Gastroesophageal sphincter (tissue), 4 donors: ENCODE measurements at regions not wholly inside any gene's neighbourhood (a gene's known extent, or its start where the extent isn't known, plus 50 kb on each side); places are given as distances from the start of the nearest gene placed in this dataset.
"Not testable (repeated sequence)": the region's sequence is repeated elsewhere in the genome, so short reads cannot be mapped to it uniquely, and the experiment has no call there.

ENCODE experiments used
- ATAC-seq: fragments of 150-250 bp; one replicate; pipeline ENCODE4 v1.9.1; 2016; ENCODE audit warnings: mild to moderate bottlenecking, moderate library complexity
- H3K27ac ChIP-seq, 4 donors: fragments of 200-600 bp; sonication (generic) in 3 of 4; 1 replicate in 3 of 4; 2 replicates in 1 of 4; pipeline ENCODE4 v1.5.1; 2016 to 2019
- H3K27me3 ChIP-seq: fragments of 200-600 bp; sonication (generic); one replicate; pipeline ENCODE4 v1.5.1; 2019
- H3K36me3 ChIP-seq, 2 donors: fragments of 200-600 bp; sonication (generic); one replicate each; pipeline ENCODE4 v1.5.1; 2019; ENCODE audit warnings: control low read depth in 1 of 2
- H3K4me1 ChIP-seq, 3 donors: fragments of 200-600 bp; sonication (generic); 1 replicate in 2 of 3; 2 replicates in 1 of 3; pipeline ENCODE4 v1.5.1; 2016 to 2019; ENCODE audit warnings: control low read depth in 2 of 3
- H3K4me3 ChIP-seq, 2 donors: fragments of 200-600 bp; sonication (generic); one replicate each; pipeline ENCODE4 v1.5.1; 2019; ENCODE audit warnings: mild to moderate bottlenecking in 1 of 2, moderate library complexity in 1 of 2
- H3K9me3 ChIP-seq, 3 donors: fragments of 200-600 bp; sonication (generic); one replicate each; pipeline ENCODE4 v1.5.1; 2017 to 2019; ENCODE audit warnings: control low read depth in 2 of 3
- CTCF ChIP-seq, 4 experiments: fragments of 200-600 bp in 2 of 4; fragments of 450-650 bp in 2 of 4; sonication (generic) in 1 of 4; IDR thresholded peaks; one replicate each; pipeline ENCODE4 v1.5.1; 2017 to 2019; ENCODE audit warnings: antibody characterized with exemption in 4 of 4, mild to moderate bottlenecking in 2 of 4, moderate library complexity in 2 of 4
- EP300 ChIP-seq: sonication (generic); formaldehyde crosslinking; IDR thresholded peaks from one replicate; pipeline ENCODE4 v1.6.1; 2017; ENCODE audit warnings: antibody characterized with exemption, mild to moderate bottlenecking
- POLR2A ChIP-seq, 2 donors: fragments of 450-650 bp; IDR thresholded peaks; one replicate each; pipeline ENCODE4 v1.6.1; 2017; ENCODE audit warnings: antibody characterized with exemption in 2 of 2, mild to moderate bottlenecking in 2 of 2, moderate library complexity in 1 of 2
- POLR2AphosphoS5 ChIP-seq: sonication (generic); formaldehyde crosslinking; IDR thresholded peaks from one replicate; pipeline ENCODE4 v1.6.1; 2017; ENCODE audit warnings: antibody characterized with exemption
- WGBS, 2 donors: methylation state at CpG; one replicate each; pipeline ENCODE4 v1.1.5; 2018; ENCODE audit warnings: low coverage in 1 of 2; 5-methylcytosine and 5-hydroxymethylcytosine counted together

GRCh38 chr17:21505819-21506815 is 130.0 kb downstream of the KCNJ12 start:
- Histone ChIP-seq H3K4me3 (no peak overlapping the region), H3K4me1 (peaks cover 0 to 4% (median 0%) of the 10 kb centered on the region in 3 donors), H3K9me3 (no peaks in the 10 kb centered on the region), H3K27ac (no peak overlapping the region), H3K27me3 (peaks cover 16% of the 10 kb centered on the region), H3K36me3 (no peaks in the 10 kb centered on the region)
- ATAC-seq = no peak
- WGBS, 2 donors = 92 to 94% methylated on average over 3 to 9 of the region's 37 CpGs
- no peak for TF ChIP-seq EP300
- no peak for TF ChIP-seq POLR2A (IDR thresholded peaks at IDR 0.05)
- TF ChIP-seq POLR2AphosphoS5 = no peak
- no peak for TF ChIP-seq CTCF (IDR thresholded peaks at IDR 0.05)

GRCh38 chr17:21507806-21508205 is 131.6 kb downstream of the KCNJ12 start:
- 61% methylated on average over 4 of the region's 4 CpGs; no CpG with 5 or more reads in 1 of the 2 donors for WGBS, 2 donors
- H3K9me3 ChIP-seq, H3K36me3 ChIP-seq, H3K4me3 ChIP-seq, ATAC-seq, H3K27ac ChIP-seq: not testable (repeated sequence)
- Histone ChIP-seq H3K4me1 (peaks cover 0 to 17% (median 4%) of the 10 kb centered on the region in 3 donors), H3K27me3 (peaks cover 14% of the 10 kb centered on the region)

- TF ChIP-seq POLR2A (IDR thresholded peaks at IDR 0.05) = no peak
- TF ChIP-seq POLR2AphosphoS5 = no peak
- TF ChIP-seq CTCF (IDR thresholded peaks at IDR 0.05) = no peak
- no peak for TF ChIP-seq EP300
- no peak overlapping the region for H3K27ac ChIP-seq
- 77 to 80% methylated on average over 2 of the region's 2 CpGs for WGBS, 2 donors
- no peaks in the 10 kb centered on the region for H3K36me3 ChIP-seq
- no peak for ATAC-seq
- no peaks in the 10 kb centered on the region for H3K9me3 ChIP-seq
- no peak overlapping the region for H3K4me3 ChIP-seq
- H3K4me1 ChIP-seq = peaks cover 0 to 19% (median 4%) of the 10 kb centered on the region in 3 donors
- peaks cover 14% of the 10 kb centered on the region for H3K27me3 ChIP-seq
Observed at GRCh38 chr17:21508211-21508610, 132.1 kb downstream of the KCNJ12 start.

- WGBS, 2 donors = 50 to 67% methylated on average over 1 of the region's 1 CpG
- H3K27me3 ChIP-seq = peaks cover 14% of the 10 kb centered on the region
Observed at GRCh38 chr17:21509356-21509755, 133.2 kb downstream of the KCNJ12 start.

GRCh38 chr17:21510686-21511362 is 134.7 kb downstream of the KCNJ12 start:
- no peak for ATAC-seq
- peaks cover 5% of the 10 kb centered on the region for H3K27me3 ChIP-seq
- H3K9me3 ChIP-seq = no peaks in the 10 kb centered on the region
- H3K4me1 ChIP-seq = peaks cover 0 to 19% (median 4%) of the 10 kb centered on the region in 3 donors
- H3K4me3 ChIP-seq = peak overlapping the region; percentile 34 to 57
- H3K27ac ChIP-seq = peak overlapping the region in 2 of 4 donors; percentile 68 to 73
- H3K36me3 ChIP-seq = no peaks in the 10 kb centered on the region
- no peak for TF ChIP-seq POLR2A (IDR thresholded peaks at IDR 0.05)
- TF ChIP-seq POLR2AphosphoS5 = no peak
- 44 to 83% methylated on average over 11 to 14 of the region's 14 CpGs for WGBS, 2 donors

More at GRCh38 chr17:21509356-21509755, 133.2 kb downstream of the KCNJ12 start:
- H3K27ac ChIP-seq, ATAC-seq, H3K9me3 ChIP-seq, H3K36me3 ChIP-seq, H3K4me3 ChIP-seq: not testable (repeated sequence)
- H3K4me1 ChIP-seq = peaks cover 0 to 19% (median 4%) of the 10 kb centered on the region in 3 donors

GRCh38 chr17:21511363-21512195 is 135.4 kb downstream of the KCNJ12 start:
- no peaks in the 10 kb centered on the region for H3K36me3 ChIP-seq
- H3K9me3 ChIP-seq = no peaks in the 10 kb centered on the region
- TF ChIP-seq POLR2A (IDR thresholded peaks at IDR 0.05) = no peak
- TF ChIP-seq POLR2AphosphoS5 = no peak
- TF ChIP-seq CTCF (IDR thresholded peaks at IDR 0.05) = peak; percentile 57 to 88 (median 80)
- peak overlapping the region; percentile 34 to 57 for H3K4me3 ChIP-seq
- peaks cover 0 to 19% (median 4%) of the 10 kb centered on the region in 3 donors for H3K4me1 ChIP-seq
- 2 to 20% methylated on average over 1 to 25 of the region's 78 CpGs for WGBS, 2 donors
- ATAC-seq = peak; percentile 94
- peak overlapping the region in 3 of 4 donors; percentile 33 to 73 (median 68) for H3K27ac ChIP-seq
- H3K27me3 ChIP-seq = no peaks in the 10 kb centered on the region
